CD4-positive, CD25-positive, alpha-beta regulatory T cell (primary cell): ENCODE measurements at regions not wholly inside any gene's neighbourhood (a gene's known extent, or its start where the extent isn't known, plus 50 kb on each side); places are given as distances from the start of the nearest gene placed in this dataset.

Experiments used
- ATAC-seq, 2 donors: fragments of 150-1000 bp; cut with Tn5 transposase; one replicate each; pipeline ENCODE4 v1.10.0; 2021; ENCODE audit warnings: low read depth in 2 of 2, moderate number of reproducible peaks in 2 of 2, moderate library complexity in 1 of 2
- DNase-seq, 3 donors: peaks; one replicate each; pipeline versions ENCODE4 v3.0.0 to v3.0.0-alpha.2; 2012 to 2022; ENCODE audit warnings: mixed read lengths in 1 of 3
- H3K27ac ChIP-seq: one replicate; pipeline ENCODE4 v1.7.0; 2013; ENCODE audit warnings: mild to moderate bottlenecking, low read length; ENCODE audit not compliant: insufficient read depth, poor library complexity, severe bottlenecking
- H3K27me3 ChIP-seq: one replicate; pipeline ENCODE4 v1.7.0; 2013; ENCODE audit warnings: low read length; ENCODE audit not compliant: control insufficient read depth, insufficient read depth
- H3K36me3 ChIP-seq: one replicate; pipeline ENCODE4 v1.7.0; 2013; ENCODE audit warnings: mild to moderate bottlenecking, low read length, moderate library complexity; ENCODE audit not compliant: control insufficient read depth, insufficient read depth
- H3K4me1 ChIP-seq: 2 replicates; pipeline ENCODE4 v1.7.0; 2013; ENCODE audit warnings: mild to moderate bottlenecking, low read length; ENCODE audit not compliant: insufficient read depth, control insufficient read depth, poor library complexity, severe bottlenecking
- H3K4me3 ChIP-seq: one replicate; pipeline ENCODE4 v1.7.0; 2013; ENCODE audit warnings: low read depth, mild to moderate bottlenecking, low read length, moderate library complexity
- H3K9me3 ChIP-seq, 2 experiments: 1 replicate in 1 of 2; 2 replicates in 1 of 2; pipeline ENCODE4 v1.7.0; 2013; ENCODE audit warnings: low read length in 2 of 2, mild to moderate bottlenecking in 1 of 2, moderate library complexity in 1 of 2; ENCODE audit not compliant: control insufficient read depth in 2 of 2
- H3K27ac Mint-ChIP-seq, 3 donors: one replicate each; pipeline ENCODE4 v1.8.0; 2020 to 2022; ENCODE audit warnings: mild to moderate bottlenecking in 3 of 3, mixed read lengths in 3 of 3, moderate library complexity in 2 of 3
- H3K27me3 Mint-ChIP-seq: one replicate; pipeline ENCODE4 v1.8.0; 2022; ENCODE audit warnings: mild to moderate bottlenecking, mixed read lengths
- H3K36me3 Mint-ChIP-seq: one replicate; pipeline ENCODE4 v1.8.0; 2020; ENCODE audit warnings: mixed read lengths
- H3K4me1 Mint-ChIP-seq, 4 donors: one replicate each; pipeline ENCODE4 v1.8.0; 2020 to 2022; ENCODE audit warnings: mixed read lengths in 4 of 4, mild to moderate bottlenecking in 1 of 4
- H3K4me3 Mint-ChIP-seq, 4 donors: one replicate each; pipeline ENCODE4 v1.8.0; 2020 to 2022; ENCODE audit warnings: mild to moderate bottlenecking in 4 of 4, mixed read lengths in 4 of 4, moderate library complexity in 3 of 4
- H3K9me3 Mint-ChIP-seq, 7 donors: one replicate each; pipeline ENCODE4 v1.8.0; 2020 to 2022; ENCODE audit warnings: mixed read lengths in 7 of 7, mild to moderate bottlenecking in 3 of 7, moderate library complexity in 2 of 7

DNA sequence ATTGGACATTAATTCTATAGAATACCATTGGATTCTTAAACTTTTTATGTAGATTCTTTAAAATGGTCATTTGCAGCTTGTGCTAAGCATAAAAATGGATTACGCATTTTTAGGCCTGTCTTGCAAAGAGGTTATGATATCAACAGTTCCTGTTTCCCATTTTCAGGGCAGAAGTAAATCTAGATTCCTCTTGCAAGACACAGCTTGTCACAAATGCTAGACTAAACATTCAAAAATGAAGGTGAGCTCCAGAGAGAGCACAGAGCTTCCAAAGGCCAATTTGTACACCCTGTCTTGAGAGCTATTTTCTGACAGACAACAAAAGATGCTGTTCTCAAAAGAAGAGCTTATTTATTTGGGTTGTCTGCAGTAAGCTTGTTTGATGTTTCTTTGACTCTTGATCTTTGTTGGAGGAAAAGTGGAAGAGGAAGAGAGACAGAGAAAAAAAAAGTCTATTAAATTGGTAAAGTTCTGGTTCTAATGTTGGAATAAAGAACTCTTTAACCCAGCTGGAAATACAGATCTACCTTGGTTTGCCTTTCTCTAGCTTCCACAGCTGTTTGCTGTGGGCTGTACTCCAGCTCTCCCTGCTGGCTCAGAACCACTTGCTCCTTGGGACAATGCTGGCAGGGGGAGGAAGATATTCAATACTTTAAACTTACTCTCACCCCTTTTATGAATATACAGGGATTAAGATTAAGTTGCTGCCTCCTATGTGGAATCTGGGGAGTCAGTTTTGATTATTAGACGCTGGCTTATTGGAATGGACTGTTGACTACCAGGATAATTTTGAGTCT lies 651.8 kb downstream of the CDH11 start:
- no peak for ATAC-seq
- Mint-ChIP-seq H3K36me3 (no peaks in the 10 kb centered on the region), H3K4me1 (no peaks in the 10 kb centered on the region), H3K4me3 (no peak overlapping the region), H3K9me3 (peaks cover 6 to 40% (median 13%) of the 10 kb centered on the region in 7 donors), H3K27me3 (no peaks in the 10 kb centered on the region), H3K27ac (no peak overlapping the region)
- Histone ChIP-seq H3K27ac (no peak overlapping the region), H3K4me3 (no peak overlapping the region), H3K36me3 (no peaks in the 10 kb centered on the region), H3K4me1 (no peaks in the 10 kb centered on the region), H3K9me3 (peaks cover 0 to 5% of the 10 kb centered on the region in 2 experiments), H3K27me3 (no peaks in the 10 kb centered on the region)
- no peak for DNase-seq

DNA sequence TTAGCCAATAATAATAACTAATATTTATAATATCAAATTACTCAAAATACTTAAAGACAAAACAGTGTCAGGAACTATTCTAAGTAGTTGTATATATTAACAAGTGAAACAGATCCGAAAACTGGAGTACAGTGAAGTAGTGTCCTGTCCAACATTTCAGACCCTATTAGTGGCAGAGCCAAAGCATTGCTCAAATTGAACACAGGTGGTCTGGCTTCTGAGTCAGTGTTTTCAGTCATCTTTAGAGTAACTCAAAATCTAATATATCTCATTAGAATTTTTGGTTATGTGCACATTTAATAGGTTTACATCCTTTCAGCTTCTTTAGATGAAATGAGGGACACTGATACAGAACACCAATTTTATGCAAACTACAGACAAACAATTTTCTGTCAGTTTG lies 652.5 kb downstream of the CDH11 start:
- no peak for DNase-seq
- H3K4me1 Mint-ChIP-seq = no peaks in the 10 kb centered on the region
- ATAC-seq = no peak
- no peaks in the 10 kb centered on the region for H3K36me3 ChIP-seq
- no peak overlapping the region for H3K27ac ChIP-seq
- H3K9me3 ChIP-seq = peaks cover 0 to 5% of the 10 kb centered on the region in 2 experiments
- H3K27me3 Mint-ChIP-seq = no peaks in the 10 kb centered on the region
- no peaks in the 10 kb centered on the region for H3K27me3 ChIP-seq
- no peak overlapping the region for H3K4me3 ChIP-seq
- H3K4me1 ChIP-seq = no peaks in the 10 kb centered on the region
- no peak overlapping the region for H3K27ac Mint-ChIP-seq
- no peak overlapping the region for H3K4me3 Mint-ChIP-seq
- no peaks in the 10 kb centered on the region for H3K36me3 Mint-ChIP-seq
- H3K9me3 Mint-ChIP-seq = peaks cover 6 to 41% (median 14%) of the 10 kb centered on the region in 7 donors

DNA sequence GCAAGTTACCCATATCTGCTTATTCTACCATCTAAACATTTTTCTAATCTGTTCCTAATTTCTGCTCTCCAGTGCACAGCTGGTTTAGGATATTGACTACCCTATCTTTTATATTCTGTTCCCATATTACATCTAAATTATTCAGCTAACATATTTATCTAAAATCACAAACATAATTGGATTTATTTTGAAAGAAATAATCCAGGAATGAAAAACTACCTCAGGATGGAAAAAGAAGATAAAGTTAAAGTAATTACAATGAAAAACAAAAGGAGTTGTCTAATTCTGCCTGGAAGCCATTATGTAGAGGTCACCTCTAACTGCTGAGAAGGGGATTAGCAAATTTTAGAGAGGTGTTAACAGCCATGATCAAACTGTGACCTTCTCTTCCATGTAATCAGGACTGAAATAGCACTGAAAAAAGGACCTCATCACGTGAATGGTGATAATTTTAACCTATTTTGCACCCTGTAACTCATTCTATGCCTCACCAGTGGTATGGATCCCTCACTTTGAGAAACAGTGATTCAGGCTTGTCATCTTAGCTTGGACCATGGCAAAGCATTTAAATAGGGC lies 653.3 kb downstream of the CDH11 start:
- no peak for ATAC-seq
- H3K9me3 Mint-ChIP-seq = peaks cover 6 to 38% (median 16%) of the 10 kb centered on the region in 7 donors

DNA sequence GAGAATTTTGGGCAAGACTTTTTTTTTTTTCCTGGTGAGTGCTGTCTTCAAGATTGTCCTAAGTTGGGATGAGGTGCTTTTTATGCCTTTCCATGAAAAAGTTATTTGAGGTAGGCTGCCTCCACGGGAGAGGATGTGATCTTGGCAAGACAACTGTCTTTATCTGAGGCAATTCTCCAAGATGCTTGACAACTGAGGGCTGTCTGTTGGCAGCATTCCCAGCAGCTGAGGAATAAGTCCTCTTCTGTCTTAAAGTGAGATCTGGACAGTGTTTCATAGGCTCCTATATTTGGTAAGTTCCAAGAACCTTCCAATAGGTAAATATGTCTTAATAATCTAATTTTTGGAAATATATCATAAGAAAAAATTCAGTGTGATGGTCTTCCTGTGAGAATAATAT lies 662.0 kb downstream of the CDH11 start:
- Histone ChIP-seq H3K4me1 (no peaks in the 10 kb centered on the region), H3K9me3 (no peaks in the 10 kb centered on the region), H3K4me3 (no peak overlapping the region), H3K27ac (no peak overlapping the region), H3K27me3 (no peaks in the 10 kb centered on the region), H3K36me3 (no peaks in the 10 kb centered on the region)
- Mint-ChIP-seq H3K4me1 (no peaks in the 10 kb centered on the region), H3K4me3 (no peak overlapping the region), H3K9me3 (peaks cover under 1 to 31% (median 11%) of the 10 kb centered on the region in 7 donors), H3K36me3 (no peaks in the 10 kb centered on the region), H3K27me3 (no peaks in the 10 kb centered on the region), H3K27ac (no peak overlapping the region)
- ATAC-seq (no peak), DNase-seq (no peak)

More for the DNA sequence above, 653.3 kb downstream of the CDH11 start:
- Mint-ChIP-seq H3K4me1 (no peaks in the 10 kb centered on the region), H3K27ac (no peak overlapping the region), H3K4me3 (no peak overlapping the region), H3K27me3 (no peaks in the 10 kb centered on the region), H3K36me3 (no peaks in the 10 kb centered on the region)
- Histone ChIP-seq H3K36me3 (no peaks in the 10 kb centered on the region), H3K4me3 (no peak overlapping the region), H3K27me3 (no peaks in the 10 kb centered on the region), H3K9me3 (peaks cover 0 to 5% of the 10 kb centered on the region in 2 experiments), H3K4me1 (no peaks in the 10 kb centered on the region), H3K27ac (no peak overlapping the region)
- no peak for DNase-seq

DNA sequence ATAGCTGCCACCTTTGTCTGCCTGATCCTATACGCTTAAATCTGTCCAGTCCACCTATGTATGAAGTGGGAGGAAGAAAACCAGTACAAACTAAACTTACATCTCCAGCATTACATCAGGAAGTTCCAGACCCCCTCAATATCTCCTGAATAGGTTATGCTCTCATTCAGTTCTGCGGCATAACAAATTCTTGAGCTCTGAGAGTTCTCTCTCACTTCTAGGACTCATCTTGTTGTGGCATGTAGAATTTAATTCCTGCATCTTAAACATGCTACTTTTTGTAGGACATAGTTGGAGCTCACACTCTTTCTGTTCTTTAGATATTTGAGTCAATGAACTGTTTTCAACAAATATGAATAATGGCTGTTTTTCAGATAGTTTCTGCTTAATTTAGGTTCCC lies 662.5 kb downstream of the CDH11 start:
- no peak overlapping the region for H3K27ac Mint-ChIP-seq
- DNase-seq (no peak), ATAC-seq (no peak)
- H3K36me3 Mint-ChIP-seq = no peaks in the 10 kb centered on the region
- no peaks in the 10 kb centered on the region for H3K27me3 ChIP-seq
- H3K27ac ChIP-seq = no peak overlapping the region
- H3K9me3 Mint-ChIP-seq = peaks cover 5 to 33% (median 11%) of the 10 kb centered on the region in 7 donors
- no peak overlapping the region for H3K4me3 ChIP-seq
- no peak overlapping the region for H3K4me3 Mint-ChIP-seq
- no peaks in the 10 kb centered on the region for H3K4me1 ChIP-seq
- no peaks in the 10 kb centered on the region for H3K36me3 ChIP-seq
- no peaks in the 10 kb centered on the region for H3K27me3 Mint-ChIP-seq
- H3K4me1 Mint-ChIP-seq = no peaks in the 10 kb centered on the region
- H3K9me3 ChIP-seq = no peaks in the 10 kb centered on the region

DNA sequence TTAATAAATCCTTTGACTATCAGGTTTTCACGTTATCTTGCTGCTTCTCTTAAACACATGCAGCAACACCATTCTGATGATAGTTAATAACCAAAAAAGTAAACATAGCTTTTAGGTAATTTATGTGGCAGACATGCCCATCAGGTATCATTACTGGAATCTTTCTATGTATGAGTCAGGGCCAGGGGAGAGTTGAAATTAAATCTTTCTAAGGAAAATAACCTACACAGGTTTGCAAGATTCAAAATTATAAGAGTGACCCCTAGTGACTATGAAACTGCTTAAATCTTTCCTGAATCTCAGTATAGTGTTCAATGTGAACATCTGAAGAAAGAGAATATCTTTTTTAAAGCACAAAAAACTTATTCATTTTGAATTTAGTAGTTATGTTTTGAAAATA lies 666.6 kb downstream of the CDH11 start:
- H3K9me3 ChIP-seq = no peaks in the 10 kb centered on the region
- Mint-ChIP-seq H3K4me3 (no peak overlapping the region), H3K9me3 (peaks cover 5 to 50% (median 10%) of the 10 kb centered on the region in 7 donors)

DNA sequence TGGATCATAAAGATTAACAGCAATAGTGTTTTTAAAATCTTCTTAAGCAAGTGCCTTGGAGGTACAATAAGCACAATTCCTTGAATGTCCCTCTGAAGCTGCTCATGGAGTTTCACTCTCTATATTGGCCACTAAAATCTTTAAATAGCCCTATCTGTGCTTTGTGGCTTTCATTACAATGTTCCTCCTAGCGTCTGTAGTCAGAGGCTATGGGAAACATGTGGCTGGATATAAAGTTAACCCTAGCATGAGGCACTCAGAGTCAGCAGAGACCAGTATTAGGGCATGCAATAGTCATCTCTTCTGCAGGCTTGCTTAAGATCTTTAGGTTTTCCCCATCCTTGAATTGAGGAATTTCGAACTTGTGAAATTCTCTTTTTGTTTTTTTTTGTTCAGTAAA lies 668.2 kb downstream of the CDH11 start:
- Histone ChIP-seq H3K27ac (no peak overlapping the region), H3K4me1 (no peaks in the 10 kb centered on the region), H3K27me3 (no peaks in the 10 kb centered on the region), H3K9me3 (no peaks in the 10 kb centered on the region), H3K36me3 (no peaks in the 10 kb centered on the region), H3K4me3 (no peak overlapping the region)
- ATAC-seq (no peak), DNase-seq (no peak)
- no peak overlapping the region for H3K4me3 Mint-ChIP-seq
- no peak overlapping the region for H3K27ac Mint-ChIP-seq
- no peaks in the 10 kb centered on the region for H3K27me3 Mint-ChIP-seq
- H3K36me3 Mint-ChIP-seq = no peaks in the 10 kb centered on the region
- peaks cover 0 to 44% (median 7%) of the 10 kb centered on the region in 7 donors for H3K9me3 Mint-ChIP-seq
- peaks cover 0 to 4% (median 0%) of the 10 kb centered on the region in 4 donors for H3K4me1 Mint-ChIP-seq

More for the DNA sequence above, 666.6 kb downstream of the CDH11 start:
- H3K27ac Mint-ChIP-seq = no peak overlapping the region
- no peak for DNase-seq
- peaks cover 0 to 4% (median 0%) of the 10 kb centered on the region in 4 donors for H3K4me1 Mint-ChIP-seq
- Histone ChIP-seq H3K4me3 (no peak overlapping the region), H3K27me3 (no peaks in the 10 kb centered on the region), H3K36me3 (no peaks in the 10 kb centered on the region), H3K4me1 (no peaks in the 10 kb centered on the region), H3K27ac (no peak overlapping the region)
- H3K36me3 Mint-ChIP-seq = no peaks in the 10 kb centered on the region
- no peak for ATAC-seq
- no peaks in the 10 kb centered on the region for H3K27me3 Mint-ChIP-seq

DNA sequence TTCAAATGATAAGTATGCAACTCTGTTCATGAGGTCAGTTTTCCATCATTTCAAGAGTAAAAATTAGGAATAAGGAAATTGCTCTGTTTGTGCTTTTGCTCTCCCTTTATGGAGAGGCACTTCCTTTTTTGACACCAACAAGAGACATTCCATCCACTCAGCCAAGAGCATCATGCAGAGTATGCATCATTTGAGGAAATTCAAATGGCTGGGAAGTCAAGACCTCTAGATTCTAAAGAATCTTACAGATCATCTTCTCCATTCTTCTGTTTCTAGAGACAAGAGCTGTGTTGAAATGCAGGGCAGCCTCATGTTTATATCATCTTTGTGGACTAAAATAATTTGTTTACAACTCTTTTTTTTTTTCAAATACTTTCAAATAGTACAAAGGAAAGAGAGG lies 669.4 kb downstream of the CDH11 start:
- Mint-ChIP-seq H3K4me3 (no peak overlapping the region), H3K27ac (no peak overlapping the region), H3K27me3 (no peaks in the 10 kb centered on the region), H3K4me1 (peaks cover 0 to 4% (median 0%) of the 10 kb centered on the region in 4 donors), H3K9me3 (peaks cover 0 to 51% (median 8%) of the 10 kb centered on the region in 7 donors), H3K36me3 (no peaks in the 10 kb centered on the region)
- ATAC-seq (no peak), DNase-seq (no peak)
- Histone ChIP-seq H3K27me3 (no peaks in the 10 kb centered on the region), H3K27ac (no peak overlapping the region), H3K4me3 (no peak overlapping the region), H3K9me3 (peaks cover 0 to 7% of the 10 kb centered on the region in 2 experiments), H3K4me1 (no peaks in the 10 kb centered on the region), H3K36me3 (no peaks in the 10 kb centered on the region)
